Mucosa of rectum (tissue), 2 donors: ENCODE measurements at regions not wholly inside any gene's neighbourhood (a gene's known extent, or its start where the extent isn't known, plus 50 kb on each side); places are given as distances from the start of the nearest gene placed in this dataset.

Experiments
- H3K27ac ChIP-seq, 2 donors: one replicate each; pipeline ENCODE4 v1.7.0; 2013; ENCODE audit warnings: inconsistent platforms in 2 of 2, low read depth in 2 of 2, low read length in 2 of 2
- H3K27me3 ChIP-seq, 2 donors: one replicate each; pipeline ENCODE4 v1.7.0; 2013; ENCODE audit warnings: low read length in 2 of 2; ENCODE audit not compliant: control insufficient read depth in 2 of 2, insufficient read depth in 2 of 2
- H3K36me3 ChIP-seq, 2 donors: one replicate each; pipeline ENCODE4 v1.7.0; 2013; ENCODE audit warnings: low read length in 2 of 2; ENCODE audit not compliant: control insufficient read depth in 2 of 2, insufficient read depth in 2 of 2
- H3K4me1 ChIP-seq, 2 donors: one replicate each; pipeline ENCODE4 v1.7.0; 2013; ENCODE audit warnings: low read length in 2 of 2, mild to moderate bottlenecking in 1 of 2; ENCODE audit not compliant: control insufficient read depth in 2 of 2, insufficient read depth in 2 of 2
- H3K4me3 ChIP-seq, 2 donors: one replicate each; pipeline ENCODE4 v1.7.0; 2013; ENCODE audit warnings: low read length in 2 of 2
- H3K9ac ChIP-seq, 2 donors: one replicate each; pipeline ENCODE4 v1.7.0; 2013; ENCODE audit warnings: low read length in 2 of 2, low read depth in 1 of 2, mild to moderate bottlenecking in 1 of 2
- H3K9me3 ChIP-seq, 2 donors: one replicate each; pipeline ENCODE4 v1.7.0; 2013; ENCODE audit warnings: low read length in 2 of 2; ENCODE audit not compliant: control insufficient read depth in 2 of 2
- donor health status: healthy.
- donor health status: Normal muscosa, but diverticular disease.

DNA sequence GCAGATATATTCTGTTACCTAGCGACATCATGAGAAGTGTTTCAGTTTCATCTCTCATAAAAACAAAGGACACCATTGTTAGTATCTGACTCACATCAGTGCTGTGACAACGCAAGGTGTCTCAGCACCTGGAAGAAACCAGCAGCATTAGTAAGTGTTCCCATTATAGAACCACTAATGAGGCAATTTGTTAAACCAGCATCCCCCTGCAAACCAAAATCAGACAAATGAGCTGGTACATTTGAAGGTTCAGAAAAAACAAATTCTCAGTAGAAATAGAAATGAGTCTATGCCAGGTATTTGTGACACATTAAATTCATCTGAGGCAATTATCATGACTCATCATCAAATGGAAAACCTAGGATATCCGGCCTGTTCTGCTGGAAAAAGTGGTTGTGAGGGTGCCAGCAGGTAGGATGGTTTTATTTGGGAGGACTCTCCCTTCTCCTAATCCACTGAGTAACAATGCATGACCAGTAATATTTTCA lies 151.7 kb downstream of the TMEM200A start:
- H3K9me3 ChIP-seq, result no peaks in the 10 kb centered on the region
- no peaks in the 10 kb centered on the region for H3K27me3 ChIP-seq
- no peak overlapping the region for H3K27ac ChIP-seq
- no peaks in the 10 kb centered on the region for H3K36me3 ChIP-seq
- peaks cover 0 to 3% of the 10 kb centered on the region in 2 donors for H3K4me1 ChIP-seq
- no peak overlapping the region for H3K9ac ChIP-seq
- no peak overlapping the region for H3K4me3 ChIP-seq

DNA sequence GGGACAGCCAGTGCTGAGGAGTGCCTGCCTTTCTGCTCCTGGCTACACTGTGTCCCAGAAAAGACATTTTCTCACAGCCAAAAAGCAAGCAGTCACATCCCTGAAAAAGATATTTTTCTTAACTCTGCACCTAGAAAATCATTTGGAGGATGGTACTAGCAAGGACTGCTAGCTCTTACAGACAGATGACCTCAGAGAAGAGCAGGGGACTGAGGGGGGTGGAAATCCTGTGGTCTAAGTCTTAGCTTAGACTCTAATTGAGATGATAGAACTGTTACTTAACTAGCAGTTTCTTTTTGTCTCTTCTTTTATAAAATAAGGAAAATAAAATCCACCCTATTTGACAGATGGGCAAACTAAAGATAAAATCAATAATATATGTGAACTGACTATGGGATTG lies 152.8 kb downstream of the TMEM200A start:
- Histone ChIP-seq H3K27ac (no peak overlapping the region), H3K9ac (no peak overlapping the region), H3K4me3 (no peak overlapping the region), H3K4me1 (no peaks in the 10 kb centered on the region), H3K9me3 (no peaks in the 10 kb centered on the region), H3K36me3 (no peaks in the 10 kb centered on the region), H3K27me3 (no peaks in the 10 kb centered on the region)

DNA sequence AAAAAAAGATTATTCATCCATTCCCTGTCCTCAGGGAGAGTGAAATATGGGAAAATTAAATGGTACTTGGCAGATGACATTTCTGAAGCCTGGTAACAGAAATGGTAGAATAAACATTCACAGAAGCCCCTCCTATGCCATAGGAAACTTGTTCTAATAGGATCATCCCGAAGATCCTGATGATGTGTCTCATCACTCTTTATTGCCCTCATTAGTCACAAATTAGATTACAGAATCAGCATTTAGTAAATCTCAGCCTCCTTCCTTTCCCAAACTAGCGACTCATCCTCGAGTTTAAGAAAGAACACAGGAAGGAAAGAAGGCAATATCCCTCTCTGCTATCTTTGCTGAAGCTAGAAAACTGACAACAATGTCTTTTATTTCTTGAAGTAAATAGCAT lies 154.4 kb downstream of the TMEM200A start:
- Histone ChIP-seq H3K27me3 (no peaks in the 10 kb centered on the region), H3K4me1 (no peaks in the 10 kb centered on the region), H3K36me3 (no peaks in the 10 kb centered on the region), H3K9me3 (no peaks in the 10 kb centered on the region), H3K9ac (no peak overlapping the region), H3K27ac (no peak overlapping the region), H3K4me3 (no peak overlapping the region)

DNA sequence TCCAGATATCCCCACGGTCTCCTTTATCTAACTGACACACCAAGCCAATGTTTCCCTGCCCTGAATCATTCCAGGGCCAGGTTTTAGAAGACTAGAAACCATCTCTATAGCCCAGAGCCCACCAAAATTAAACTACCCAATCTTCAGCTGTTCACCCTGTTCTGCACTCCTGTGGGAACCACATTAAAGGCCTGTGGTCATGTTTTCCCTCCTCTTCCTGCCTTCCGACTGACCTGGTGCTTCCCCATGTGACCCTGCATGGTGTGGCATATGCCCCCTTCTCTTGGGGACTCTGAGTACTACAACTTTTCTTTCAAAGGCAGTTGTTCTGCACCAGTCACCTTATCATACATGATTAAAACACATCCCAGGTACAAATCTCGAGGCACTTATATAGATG lies 155.0 kb downstream of the TMEM200A start:
- no peak overlapping the region for H3K4me3 ChIP-seq
- H3K9me3 ChIP-seq, result no peaks in the 10 kb centered on the region
- no peaks in the 10 kb centered on the region for H3K4me1 ChIP-seq
- H3K36me3 ChIP-seq, result no peaks in the 10 kb centered on the region
- no peaks in the 10 kb centered on the region for H3K27me3 ChIP-seq
- H3K27ac ChIP-seq, result no peak overlapping the region
- H3K9ac ChIP-seq, result no peak overlapping the region

DNA sequence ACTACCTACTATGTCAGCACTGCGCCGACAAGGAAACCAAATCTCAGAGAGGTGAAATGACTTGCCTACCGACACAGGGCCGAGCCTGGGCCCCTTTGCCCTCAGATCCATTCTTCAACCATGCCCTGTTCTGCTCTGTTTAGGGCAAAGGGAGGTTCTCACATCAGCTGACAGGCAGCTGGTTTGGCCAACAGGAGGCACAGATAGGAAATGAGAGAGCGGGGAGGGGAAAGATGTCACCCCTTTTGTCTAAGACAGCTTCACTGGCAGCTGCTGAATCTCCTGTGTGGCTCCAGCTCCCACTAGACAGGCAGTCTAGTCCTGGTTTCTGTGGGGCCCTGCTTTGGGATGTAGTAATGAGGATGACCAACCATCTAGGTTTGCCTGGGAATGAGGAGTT lies 158.7 kb downstream of the TMEM200A start:
- H3K36me3 ChIP-seq, result no peaks in the 10 kb centered on the region
- H3K4me1 ChIP-seq, result no peaks in the 10 kb centered on the region
- H3K9me3 ChIP-seq, result no peaks in the 10 kb centered on the region
- no peak overlapping the region for H3K9ac ChIP-seq
- no peak overlapping the region for H3K27ac ChIP-seq
- H3K27me3 ChIP-seq, result no peaks in the 10 kb centered on the region
- H3K4me3 ChIP-seq, result no peak overlapping the region

DNA sequence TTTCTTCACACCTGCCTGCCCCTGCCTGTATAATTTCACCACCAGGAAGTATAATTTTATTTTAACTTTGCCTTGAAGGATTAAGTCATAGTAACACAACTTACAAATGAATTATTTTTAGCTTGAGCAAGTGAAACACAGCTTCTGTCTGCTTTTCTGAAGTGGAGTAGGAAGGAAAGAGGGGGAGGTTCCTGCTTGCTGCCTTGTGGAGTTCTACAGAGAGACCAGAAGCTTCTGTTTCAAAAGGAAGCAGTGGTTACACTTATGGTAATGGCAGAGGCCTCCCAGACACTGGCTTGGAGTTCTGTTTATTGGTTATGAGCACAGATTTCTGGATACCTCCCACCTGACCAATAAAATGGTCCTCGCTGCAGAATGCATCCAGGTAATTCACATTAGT lies 159.6 kb downstream of the TMEM200A start:
- Histone ChIP-seq H3K9me3 (no peaks in the 10 kb centered on the region), H3K36me3 (no peaks in the 10 kb centered on the region), H3K4me3 (no peak overlapping the region), H3K27me3 (no peaks in the 10 kb centered on the region), H3K9ac (no peak overlapping the region), H3K27ac (no peak overlapping the region), H3K4me1 (no peaks in the 10 kb centered on the region)

DNA sequence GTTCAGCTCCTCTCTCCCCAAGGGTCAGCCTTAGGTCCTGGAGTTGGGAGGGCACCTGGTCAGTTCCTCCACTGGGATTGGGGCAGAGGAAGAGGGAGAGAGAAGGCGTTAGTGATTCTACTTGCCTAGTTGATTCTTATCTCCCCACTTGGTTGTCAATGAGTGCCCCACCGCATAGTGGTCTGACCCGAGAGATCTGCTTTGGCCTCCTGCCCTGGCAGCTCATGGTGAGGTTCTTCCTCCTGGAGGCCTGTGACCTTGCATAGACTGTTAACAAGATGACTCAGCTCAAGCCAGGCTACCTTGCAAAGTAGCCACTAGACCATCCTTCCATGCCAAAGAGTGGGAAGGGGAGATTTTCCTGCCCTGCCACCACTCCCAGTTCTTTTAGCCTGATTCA lies 160.6 kb downstream of the TMEM200A start:
- Histone ChIP-seq H3K27me3 (no peaks in the 10 kb centered on the region), H3K27ac (no peak overlapping the region), H3K4me1 (no peaks in the 10 kb centered on the region), H3K36me3 (no peaks in the 10 kb centered on the region), H3K4me3 (no peak overlapping the region), H3K9ac (no peak overlapping the region), H3K9me3 (no peaks in the 10 kb centered on the region)

DNA sequence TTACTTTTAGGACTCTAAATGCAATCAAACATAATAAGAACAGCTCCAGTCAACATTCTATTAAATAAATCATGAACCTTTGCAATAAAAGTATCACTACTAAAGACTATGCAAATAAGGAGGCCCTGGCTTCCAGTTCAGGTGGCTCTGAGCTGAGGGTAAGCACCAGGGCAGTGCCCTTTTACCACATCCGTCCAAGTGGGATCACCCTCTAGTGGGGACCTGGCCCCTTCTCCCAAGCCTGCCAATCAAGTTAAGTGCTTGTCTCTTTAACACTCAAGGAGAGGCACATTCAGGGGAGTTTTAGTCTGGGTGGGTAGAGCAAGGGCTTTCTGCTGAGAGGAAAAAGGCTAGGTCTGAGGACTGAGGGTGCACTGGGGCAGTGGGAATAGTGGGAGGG lies 161.4 kb downstream of the TMEM200A start:
- Histone ChIP-seq H3K9ac (no peak overlapping the region), H3K36me3 (no peaks in the 10 kb centered on the region), H3K9me3 (no peaks in the 10 kb centered on the region), H3K4me3 (no peak overlapping the region), H3K27me3 (no peaks in the 10 kb centered on the region), H3K27ac (no peak overlapping the region), H3K4me1 (no peaks in the 10 kb centered on the region)

DNA sequence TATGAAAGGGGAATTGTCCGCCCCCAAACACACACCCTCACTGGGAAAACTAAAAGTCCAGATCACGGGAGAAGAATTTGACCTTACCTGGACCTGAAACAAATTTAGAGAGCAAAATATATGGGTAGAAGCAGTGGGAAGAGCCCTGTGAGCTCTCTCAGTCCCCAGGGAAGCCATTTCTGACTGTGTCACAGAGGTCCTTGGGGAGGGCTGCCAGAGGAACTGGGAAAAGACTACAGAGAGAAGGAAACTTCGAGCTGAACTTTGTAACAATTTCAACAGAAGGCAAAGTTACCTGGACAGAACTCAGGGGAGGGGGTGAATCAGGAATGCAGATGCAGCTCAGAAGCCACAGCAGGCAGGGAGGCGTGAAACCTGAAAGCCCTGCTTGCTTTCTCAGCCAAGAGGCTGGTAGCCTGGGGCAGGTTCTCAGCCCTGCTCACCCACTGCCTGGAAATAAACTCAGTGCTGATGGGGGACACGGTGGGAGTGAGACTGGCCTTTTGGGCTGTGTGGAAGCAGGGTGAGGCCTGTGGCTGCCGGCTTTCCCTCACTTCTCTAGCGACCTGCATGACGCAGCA lies 163.8 kb downstream of the TMEM200A start:
- no peak overlapping the region for H3K4me3 ChIP-seq
- no peaks in the 10 kb centered on the region for H3K36me3 ChIP-seq
- no peak overlapping the region for H3K27ac ChIP-seq

DNA sequence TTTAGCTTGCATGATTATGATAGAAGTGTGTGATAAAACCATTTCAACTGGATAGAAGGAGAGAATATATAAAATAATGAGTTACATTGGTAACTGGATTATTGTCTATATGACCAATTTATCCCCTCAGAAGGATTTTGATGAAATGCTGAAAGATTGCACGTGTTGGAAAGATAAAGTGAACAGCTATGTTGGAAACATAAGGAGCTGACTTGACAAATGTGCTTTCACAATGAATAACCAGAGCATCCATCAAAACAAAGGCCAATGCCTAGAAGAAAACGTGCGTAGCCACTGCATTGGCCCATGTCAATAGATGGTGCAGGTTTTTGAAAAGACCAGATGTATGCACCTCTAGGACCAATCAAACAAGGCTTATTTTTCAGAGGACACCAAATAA lies 168.8 kb downstream of the TMEM200A start:
- Histone ChIP-seq H3K9ac (no peak overlapping the region), H3K9me3 (peaks cover 2 to 3% of the 10 kb centered on the region in 2 donors), H3K27ac (no peak overlapping the region), H3K36me3 (no peaks in the 10 kb centered on the region), H3K4me1 (no peaks in the 10 kb centered on the region), H3K4me3 (no peak overlapping the region), H3K27me3 (no peaks in the 10 kb centered on the region)

More for the DNA sequence above, 163.8 kb downstream of the TMEM200A start:
- H3K9ac ChIP-seq, result no peak overlapping the region
- H3K27me3 ChIP-seq, result no peaks in the 10 kb centered on the region
- no peaks in the 10 kb centered on the region for H3K4me1 ChIP-seq
- H3K9me3 ChIP-seq, result no peaks in the 10 kb centered on the region

DNA sequence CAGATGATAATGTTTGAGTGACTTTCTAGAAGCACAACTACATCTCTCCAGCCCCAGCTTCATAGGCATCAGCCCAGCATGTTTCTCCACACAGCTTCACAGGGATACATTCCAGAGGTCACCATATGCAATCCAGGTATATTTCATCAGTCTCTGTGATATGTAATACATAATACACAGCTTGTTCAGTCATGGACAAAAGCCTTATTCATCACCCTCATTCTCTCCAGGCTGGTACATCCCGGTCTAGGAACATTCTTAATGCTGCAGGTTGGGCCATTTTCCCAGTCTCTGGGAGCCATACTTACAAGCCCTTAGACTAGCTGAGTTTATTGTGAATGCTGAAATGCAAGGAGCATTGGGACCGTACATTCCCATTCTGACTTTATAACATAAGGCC lies 169.4 kb downstream of the TMEM200A start:
- H3K4me3 ChIP-seq, result no peak overlapping the region
- H3K36me3 ChIP-seq, result no peaks in the 10 kb centered on the region
- H3K27me3 ChIP-seq, result no peaks in the 10 kb centered on the region
- no peak overlapping the region for H3K27ac ChIP-seq
- no peaks in the 10 kb centered on the region for H3K4me1 ChIP-seq
- H3K9ac ChIP-seq, result no peak overlapping the region
- peaks cover 2 to 3% of the 10 kb centered on the region in 2 donors for H3K9me3 ChIP-seq
